H7 (cell line): ENCODE measurements at regions not wholly inside any gene's neighbourhood (a gene's known extent, or its start where the extent isn't known, plus 50 kb on each side); places are given as distances from the start of the nearest gene placed in this dataset.

Experiments used
- DNase-seq: peaks from one replicate; pipeline ENCODE4 v3.0.0; 2012
- H3K27me3 ChIP-seq: 2 replicates; pipeline ENCODE4 v1.6.0; 2011; ENCODE audit warnings: mild to moderate bottlenecking, low read length; ENCODE audit not compliant: control insufficient read depth, insufficient read depth
- H3K36me3 ChIP-seq: replicated peaks from 2 replicates; pipeline ENCODE4 v1.5.1; 2011; ENCODE audit warnings: low read length; ENCODE audit not compliant: control insufficient read depth, insufficient read depth
- H3K4me3 ChIP-seq: 2 replicates; pipeline ENCODE4 v1.5.1; 2011; ENCODE audit warnings: low read depth, mild to moderate bottlenecking, control low read depth, low read length, moderate library complexity; ENCODE audit not compliant: insufficient read depth

DNA sequence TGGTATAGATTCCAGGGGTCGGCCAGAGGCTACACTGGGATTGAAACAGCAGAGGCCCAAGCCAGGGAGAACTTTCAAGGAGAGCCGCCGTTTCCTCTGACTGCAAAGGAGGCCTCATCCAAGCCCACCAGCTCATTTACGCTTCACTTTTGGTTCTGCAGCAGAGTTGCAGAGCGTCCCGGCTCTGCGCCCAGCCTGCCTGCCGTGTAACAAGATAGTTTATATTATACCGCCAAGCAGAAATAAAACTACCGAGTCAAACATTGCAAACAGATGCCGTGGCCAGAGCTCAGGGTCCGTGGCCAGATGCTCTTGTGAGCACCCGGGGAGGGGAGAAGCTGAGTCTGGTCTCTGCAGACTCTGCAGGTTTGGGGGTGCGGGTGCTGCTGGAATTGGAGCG is 60.7 kb upstream of the TBX3 start:
- no peak for DNase-seq
- Histone ChIP-seq H3K4me3 (no peak overlapping the region), H3K36me3 (no peaks in the 10 kb centered on the region), H3K27me3 (no peaks in the 10 kb centered on the region)

DNA sequence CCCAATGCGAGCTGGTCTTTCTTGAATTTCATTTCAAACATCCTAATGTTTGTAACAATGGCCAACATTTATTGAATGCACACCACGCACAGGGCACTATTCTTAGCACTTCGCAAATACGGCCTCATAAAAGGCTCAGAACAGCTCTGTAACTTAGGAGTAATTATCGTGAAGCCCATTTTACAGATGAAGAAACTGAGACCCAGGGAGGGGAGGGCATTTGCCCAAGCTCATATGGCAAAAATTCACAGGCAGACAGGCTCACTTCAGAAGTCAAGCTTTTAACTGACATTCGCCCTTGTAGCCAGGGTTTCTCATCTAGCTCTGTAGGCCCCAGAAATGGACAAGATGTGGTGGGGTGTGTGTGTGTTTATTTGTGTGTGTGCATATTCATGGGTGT is 60.3 kb upstream of the TBX3 start:
- no peak for DNase-seq
- Histone ChIP-seq H3K4me3 (no peak overlapping the region), H3K36me3 (no peaks in the 10 kb centered on the region), H3K27me3 (no peaks in the 10 kb centered on the region)

DNA sequence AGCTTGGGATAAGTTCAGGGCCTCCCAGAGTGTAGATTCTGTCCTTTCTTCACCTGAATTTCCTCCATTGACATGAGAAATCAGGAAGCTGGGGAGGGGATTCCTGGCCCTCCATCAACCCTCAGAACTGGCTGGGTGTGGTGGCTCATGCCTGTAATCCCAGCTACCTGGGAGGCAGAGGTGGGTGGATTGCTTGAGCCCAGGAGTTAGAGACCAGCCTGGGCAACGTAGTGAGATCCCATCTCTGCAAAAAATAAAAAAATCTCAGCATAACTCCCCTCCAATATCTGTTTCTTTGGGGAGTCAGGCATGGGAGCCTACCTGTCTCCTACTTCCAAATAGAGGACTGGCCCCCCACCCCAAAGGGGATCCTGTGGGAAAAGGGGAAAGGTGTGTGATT is 59.8 kb upstream of the TBX3 start:
- no peak for DNase-seq
- no peaks in the 10 kb centered on the region for H3K36me3 ChIP-seq
- no peak overlapping the region for H3K4me3 ChIP-seq
- H3K27me3 ChIP-seq = peaks cover under 1% of the 10 kb centered on the region; the same call in 1 of the 2 replicates

DNA sequence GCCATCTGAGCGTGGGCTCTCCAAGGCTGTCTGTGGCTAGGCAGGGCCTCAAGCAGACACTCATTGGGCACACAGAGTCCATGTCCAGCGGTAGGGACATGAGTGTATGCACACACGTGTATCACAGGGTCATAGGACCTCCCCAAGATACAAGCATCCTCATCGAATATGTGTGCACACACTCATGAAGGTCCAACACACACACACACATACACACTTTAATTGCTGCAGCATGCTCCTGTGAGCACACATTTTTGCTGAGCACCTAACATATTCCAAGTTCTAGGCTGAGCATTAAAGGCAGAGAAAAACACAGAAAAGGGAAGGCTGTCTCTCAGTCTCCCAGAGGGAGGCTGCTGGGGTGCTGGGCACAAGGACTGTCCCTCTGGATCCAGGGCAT is 59.3 kb upstream of the TBX3 start:
- no peaks in the 10 kb centered on the region for H3K36me3 ChIP-seq
- peaks cover 2% of the 10 kb centered on the region for H3K27me3 ChIP-seq
- DNase-seq = no peak
- H3K4me3 ChIP-seq = no peak overlapping the region

DNA sequence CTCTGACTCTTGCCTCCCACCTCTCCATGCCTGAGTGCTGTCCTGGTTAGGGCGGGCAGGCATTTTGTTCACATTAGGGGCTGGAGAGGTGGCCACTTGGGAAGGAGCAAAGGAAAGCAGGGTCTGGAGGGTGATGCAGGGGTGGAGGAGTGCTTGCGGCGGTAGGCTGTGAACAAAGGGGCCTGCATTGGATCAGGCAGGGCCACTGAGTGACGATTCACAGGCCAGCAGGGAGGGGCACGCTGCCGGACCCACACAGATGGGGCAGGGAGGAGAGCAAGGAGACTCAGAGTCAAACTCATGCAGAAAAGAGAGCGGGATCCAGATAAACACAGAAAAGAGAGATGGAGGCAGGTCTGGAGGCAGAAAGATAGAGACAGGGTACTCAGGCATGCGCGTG is 58.4 kb upstream of the TBX3 start:
- Histone ChIP-seq H3K4me3 (no peak overlapping the region), H3K36me3 (no peaks in the 10 kb centered on the region), H3K27me3 (peaks cover 5% of the 10 kb centered on the region)
- no peak for DNase-seq

DNA sequence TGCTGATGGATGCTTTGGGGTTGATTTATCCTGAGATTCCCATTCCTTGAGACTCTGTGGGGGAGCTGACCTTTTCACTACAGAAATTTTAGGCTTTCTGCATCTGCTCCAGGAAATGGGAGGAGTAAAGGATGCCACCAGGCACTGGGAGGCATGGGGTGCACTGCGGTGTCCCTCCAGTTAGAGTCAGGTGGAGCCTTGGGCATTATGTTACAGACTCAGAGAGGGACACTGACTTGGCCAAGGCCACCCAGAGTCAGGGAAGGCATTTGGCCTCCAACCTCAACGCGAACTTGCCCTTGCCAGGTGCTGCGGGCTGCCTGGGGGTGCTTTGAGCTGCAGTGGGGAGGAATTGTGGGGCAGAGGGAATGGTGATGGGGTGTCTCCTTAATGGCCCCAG is 58.0 kb upstream of the TBX3 start:
- Histone ChIP-seq H3K4me3 (no peak overlapping the region), H3K27me3 (peaks cover 9% of the 10 kb centered on the region), H3K36me3 (no peaks in the 10 kb centered on the region)
- DNase-seq = no peak

DNA sequence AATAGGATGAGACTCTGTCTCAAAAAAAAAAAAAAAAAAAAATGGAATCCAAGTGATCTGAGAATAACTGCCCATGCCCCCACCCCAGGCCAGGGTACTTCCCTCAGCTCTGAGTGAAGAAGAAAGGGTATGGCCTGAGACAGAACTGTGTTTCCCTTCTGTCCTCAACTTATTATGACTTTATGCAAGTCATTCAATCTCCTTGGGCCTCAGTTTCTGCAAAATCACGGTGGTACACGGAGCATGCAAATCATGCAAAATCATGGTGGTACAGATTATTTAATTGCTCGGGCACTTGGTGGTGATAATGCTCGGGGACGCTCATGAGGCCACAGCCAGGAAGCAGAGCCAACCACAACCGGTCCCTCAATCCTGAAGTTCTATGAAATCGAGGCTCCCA is 56.5 kb upstream of the TBX3 start:
- Histone ChIP-seq H3K27me3 (peaks cover 24% of the 10 kb centered on the region), H3K4me3 (no peak overlapping the region), H3K36me3 (no peaks in the 10 kb centered on the region)
- no peak for DNase-seq

DNA sequence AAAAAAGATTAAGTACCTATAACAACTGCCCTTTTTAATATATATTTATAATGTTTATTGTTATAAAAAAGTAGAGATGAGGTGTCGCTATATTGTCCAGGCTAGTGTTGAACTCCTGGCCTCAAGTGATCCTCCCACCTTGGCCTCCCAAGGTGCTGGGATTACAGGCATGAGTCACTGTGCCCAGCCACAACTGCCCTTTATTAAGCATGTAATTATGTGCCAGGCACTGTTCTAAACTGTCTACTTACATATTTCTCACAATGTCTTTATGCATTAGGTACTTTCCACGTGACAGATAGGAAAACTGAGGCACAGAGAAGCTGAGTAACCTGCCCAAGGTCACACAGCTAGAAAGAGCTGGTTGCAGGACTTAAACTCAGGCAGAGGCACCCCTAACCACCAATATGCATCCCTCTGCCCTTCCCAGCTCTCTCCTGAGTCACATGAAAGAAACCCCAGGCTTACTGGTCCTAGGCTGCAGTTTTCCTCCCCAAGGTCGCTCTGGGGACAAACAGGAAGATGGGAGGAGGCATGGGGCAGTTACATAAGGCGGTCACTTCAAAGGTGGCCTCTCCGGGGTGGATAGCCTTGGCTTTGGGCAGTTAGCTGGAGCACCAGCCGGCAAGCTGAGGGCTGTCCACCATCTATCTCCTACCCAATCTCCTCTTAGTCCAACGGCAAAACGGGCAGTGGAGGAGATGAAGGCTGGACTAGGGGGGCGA is 54.6 kb upstream of the TBX3 start:
- Histone ChIP-seq H3K36me3 (no peaks in the 10 kb centered on the region), H3K4me3 (no peak overlapping the region), H3K27me3 (peaks cover 41% of the 10 kb centered on the region)
- DNase-seq = no peak

DNA sequence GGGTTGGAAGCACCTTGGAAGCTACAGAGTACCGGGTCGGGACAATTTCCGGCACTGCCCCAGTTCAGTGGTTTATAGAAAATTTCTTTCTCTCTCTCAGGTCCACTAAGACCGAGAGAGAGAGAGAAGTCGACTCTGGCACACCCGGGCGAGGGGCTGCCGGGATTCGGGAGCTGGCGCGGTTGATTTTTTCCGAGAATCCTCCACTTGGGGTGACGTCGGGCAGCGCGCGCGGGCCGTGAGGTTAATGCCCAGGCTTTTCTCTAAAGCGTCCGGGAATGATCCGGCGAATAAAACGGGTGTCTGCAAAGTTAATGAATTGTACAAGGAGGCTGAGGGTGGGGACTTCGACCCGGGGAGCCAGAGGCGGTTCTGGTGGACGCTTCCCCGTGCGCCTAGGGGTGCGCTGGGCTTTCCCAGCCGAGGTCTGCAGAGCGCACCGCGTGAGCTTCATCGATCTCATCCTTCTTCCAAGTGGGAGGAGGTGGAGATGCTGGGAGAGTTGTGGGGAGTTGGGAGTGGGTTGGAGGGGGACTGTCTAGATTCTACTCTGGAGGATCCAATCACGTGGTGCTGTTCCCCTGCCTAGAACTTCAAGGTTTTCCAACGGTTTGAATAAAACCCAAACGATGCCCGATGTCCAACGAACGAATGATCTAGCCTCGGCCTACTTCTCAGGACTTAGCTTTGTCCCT is 51.9 kb upstream of the TBX3 start:
- peak overlapping the region; percentile 20 for H3K4me3 ChIP-seq
- peak; percentile 68 for DNase-seq
- H3K27me3 ChIP-seq = peaks cover 43% of the 10 kb centered on the region
- H3K36me3 ChIP-seq = no peaks in the 10 kb centered on the region

DNA sequence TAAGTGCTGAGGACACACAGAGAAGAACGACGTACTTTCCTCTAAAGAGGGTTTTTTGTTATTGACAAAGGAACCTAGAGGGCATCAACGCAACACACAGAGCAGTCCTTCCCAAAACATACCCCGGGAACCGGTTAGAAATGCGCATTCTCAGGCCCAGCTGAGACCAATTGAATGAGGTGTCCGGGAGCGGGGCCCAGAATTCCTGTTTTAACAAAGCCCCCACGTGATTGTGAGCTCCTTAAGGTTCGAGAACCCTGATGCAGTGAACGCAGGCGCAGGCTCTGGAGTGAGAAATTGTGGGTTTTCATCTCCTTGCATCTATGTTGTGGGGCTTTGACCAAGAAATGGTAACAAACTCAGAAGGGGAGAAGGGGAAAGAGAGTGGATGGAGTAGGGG is 51.0 kb upstream of the TBX3 start:
- peak overlapping the region; percentile 16; the same call in 1 of the 2 replicates for H3K4me3 ChIP-seq
- no peak for DNase-seq
- peaks cover 43% of the 10 kb centered on the region for H3K27me3 ChIP-seq
- H3K36me3 ChIP-seq = no peaks in the 10 kb centered on the region

DNA sequence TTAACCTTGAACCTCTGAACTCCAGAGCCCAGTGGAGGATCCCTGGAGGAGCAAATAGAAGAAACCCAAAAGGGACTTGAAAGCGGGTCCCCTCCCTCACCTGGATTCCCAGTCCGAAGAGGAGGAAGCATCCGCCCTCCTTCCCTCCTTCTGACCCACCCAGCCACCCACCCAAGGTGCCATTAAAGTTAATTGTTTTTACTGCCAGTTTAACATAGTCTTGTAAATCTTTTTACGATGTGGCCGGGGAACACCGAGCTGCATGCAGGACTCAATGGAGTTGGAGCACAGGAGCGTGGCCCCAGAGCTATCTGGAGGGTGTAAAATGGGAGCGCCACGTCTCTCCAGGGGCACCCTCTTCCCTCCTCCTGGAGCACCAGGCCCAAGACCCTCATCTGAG is 49.9 kb upstream of the TBX3 start:
- DNase-seq = no peak
- Histone ChIP-seq H3K4me3 (no peak overlapping the region), H3K36me3 (no peaks in the 10 kb centered on the region), H3K27me3 (peaks cover 43% of the 10 kb centered on the region)
